GM08714 (cell line): ENCODE measurements at regions not wholly inside any gene's neighbourhood (a gene's known extent, or its start where the extent isn't known, plus 50 kb on each side); places are given as distances from the start of the nearest gene placed in this dataset.

Experiments used
- H3K4me3 ChIP-seq: fragments of 200-500 bp; sonication (Bioruptor generic); 2 replicates; pipeline ENCODE4 v1.5.1; 2014; ENCODE audit warnings: mild to moderate bottlenecking, low read length, inconsistent platforms
- ZNF274 ChIP-seq: IDR thresholded peaks from 2 replicates; pipeline ENCODE4 v1.6.1; 2012; ENCODE audit warnings: mild to moderate bottlenecking, low read depth, low read length

DNA sequence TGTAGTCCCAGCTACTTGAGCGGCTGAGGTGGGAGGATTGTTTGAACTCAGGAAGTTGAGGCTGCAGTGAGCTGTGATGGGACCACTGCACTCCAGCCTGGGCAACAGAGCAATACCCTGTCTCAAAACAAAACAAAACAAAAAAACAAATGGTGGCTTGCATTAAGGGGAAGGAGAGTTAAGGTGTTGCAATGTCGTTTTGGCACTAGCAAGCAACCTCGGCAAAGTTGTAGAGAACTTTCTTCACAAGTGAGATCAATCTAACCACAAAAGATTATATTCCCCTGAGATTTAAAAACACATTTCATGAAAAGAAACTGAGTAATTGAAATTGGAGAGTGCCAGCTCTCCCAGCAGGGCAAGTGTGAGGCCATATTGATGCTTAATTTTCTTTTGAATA is 153.7 kb downstream of the KLF5 start:
- no peak overlapping the region for H3K4me3 ChIP-seq
- no peak for TF ChIP-seq ZNF274

GRCh38 chr13:73210218-73210883 is 151.5 kb downstream of the KLF5 start:
- TF ChIP-seq ZNF274, result no peak
- no peak overlapping the region for H3K4me3 ChIP-seq

DNA sequence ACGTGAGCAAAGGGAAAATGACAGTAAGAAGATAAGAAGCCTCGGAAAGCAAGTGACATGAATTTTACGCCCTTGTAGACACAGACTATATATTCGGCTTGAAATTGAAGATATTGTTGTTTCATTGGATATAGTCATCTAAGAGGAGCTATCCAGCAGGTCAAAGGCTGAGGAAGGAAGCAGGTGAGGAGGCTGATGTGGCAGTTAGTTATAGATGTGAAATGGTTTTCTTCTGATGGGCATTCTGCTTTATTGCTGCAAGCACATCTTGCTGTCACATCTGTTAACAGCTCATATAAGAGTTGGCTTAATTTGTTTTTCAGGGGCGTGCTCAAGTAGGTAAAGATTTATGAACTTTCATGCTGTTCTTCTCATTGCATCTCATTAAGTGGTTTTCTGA is 146.1 kb downstream of the KLF5 start:
- no peak overlapping the region for H3K4me3 ChIP-seq
- TF ChIP-seq ZNF274, result no peak

DNA sequence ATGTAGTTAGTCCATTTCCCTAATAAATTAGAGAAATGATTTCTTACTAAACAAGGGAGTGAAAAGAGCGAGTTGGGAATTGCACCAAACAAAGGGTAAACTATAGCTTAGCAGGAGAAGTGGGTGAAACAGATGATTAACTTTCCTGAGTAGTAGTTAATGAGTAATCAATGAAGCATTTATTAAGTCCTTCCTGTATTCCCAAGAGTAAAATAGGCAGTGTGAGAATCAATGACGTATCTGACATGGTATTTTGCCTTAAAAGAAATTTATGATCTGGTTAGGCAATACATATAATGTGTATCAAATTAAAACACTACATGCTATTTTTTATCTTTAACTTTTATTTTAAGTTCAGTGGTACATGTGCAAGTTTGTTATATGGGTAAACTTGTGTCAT is 142.8 kb downstream of the KLF5 start:
- no peak for TF ChIP-seq ZNF274
- no peak overlapping the region for H3K4me3 ChIP-seq

DNA sequence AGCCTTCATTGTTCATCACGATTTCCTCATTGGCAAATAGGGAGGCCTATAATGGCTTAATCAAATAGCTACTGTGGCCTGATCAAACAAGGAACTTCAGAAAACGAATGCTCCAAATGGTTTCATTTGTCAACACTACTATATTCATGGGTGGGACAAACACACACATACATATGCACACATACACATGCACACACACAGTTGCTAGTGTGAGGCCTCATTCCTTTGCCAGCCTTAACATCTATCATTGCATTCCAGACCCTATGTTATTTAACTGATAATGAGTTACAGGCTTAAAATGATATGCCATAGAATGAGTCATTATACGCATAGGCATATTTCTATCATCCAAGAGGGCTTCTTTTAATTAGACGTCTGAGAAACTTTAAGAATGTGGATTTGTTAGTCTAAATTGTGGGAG is 140.2 kb downstream of the KLF5 start:
- no peak for TF ChIP-seq ZNF274
- H3K4me3 ChIP-seq, result no peak overlapping the region

GRCh38 chr13:73195091-73195490 is 136.3 kb downstream of the KLF5 start:
- TF ChIP-seq ZNF274, result no peak
- no peak overlapping the region for H3K4me3 ChIP-seq

DNA sequence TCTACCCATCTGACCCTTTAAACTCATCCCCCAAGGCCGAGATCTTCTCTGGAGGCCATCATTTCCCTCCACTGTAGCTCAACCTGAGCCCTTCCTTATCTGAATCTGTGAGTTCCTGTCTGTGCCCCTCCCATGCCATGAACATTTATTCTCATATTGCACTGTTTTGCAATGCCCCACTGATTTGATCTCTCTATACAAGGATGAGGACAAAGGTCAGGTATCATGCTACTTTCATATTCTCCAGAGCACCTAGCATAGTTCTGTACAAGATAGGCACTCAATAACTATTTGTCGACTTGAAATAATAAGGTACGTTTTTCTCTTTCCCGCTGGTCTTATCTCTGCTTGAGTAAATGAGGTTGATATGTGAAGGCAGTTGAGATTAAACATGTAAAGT is 135.5 kb downstream of the KLF5 start:
- no peak for TF ChIP-seq ZNF274
- H3K4me3 ChIP-seq, result no peak overlapping the region

DNA sequence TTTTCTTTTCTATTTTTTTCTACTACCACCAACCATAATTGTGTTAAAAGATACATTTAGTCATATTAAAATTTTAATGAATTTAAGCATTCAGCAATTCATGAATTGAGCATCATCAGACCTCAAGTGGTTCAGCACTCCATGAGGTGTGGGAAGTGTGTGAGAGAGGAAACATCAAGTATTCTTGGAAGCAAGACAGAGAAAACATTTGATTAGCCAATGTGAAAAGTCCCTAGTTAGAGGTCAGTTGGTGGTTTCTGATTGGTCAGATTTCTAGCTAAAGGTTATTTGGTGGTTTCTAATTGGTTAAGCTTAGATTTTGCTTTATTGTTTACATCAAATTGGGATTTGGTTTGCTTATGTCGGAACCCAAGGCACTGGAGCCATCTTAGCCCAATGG is 134.7 kb downstream of the KLF5 start:
- no peak overlapping the region for H3K4me3 ChIP-seq
- TF ChIP-seq ZNF274, result no peak

DNA sequence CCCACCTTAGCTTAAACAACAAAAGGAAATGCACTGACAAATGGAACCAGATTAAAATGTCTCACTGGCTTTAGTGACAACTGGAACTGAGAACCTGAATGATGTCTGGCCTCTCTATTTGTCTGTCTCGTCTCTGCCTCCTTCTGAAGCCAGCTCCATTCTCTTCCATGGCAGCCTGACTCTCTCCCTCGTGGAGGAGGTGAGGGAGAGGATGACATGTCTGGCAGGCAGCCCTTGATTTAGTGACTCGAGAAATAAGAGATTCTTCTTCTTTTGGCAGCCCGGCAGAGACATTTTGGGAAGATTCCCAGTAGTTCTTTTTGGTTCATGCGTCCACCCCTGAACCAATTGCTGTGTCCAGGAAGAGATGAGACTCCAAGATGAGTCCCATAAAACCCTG is 131.7 kb downstream of the KLF5 start:
- H3K4me3 ChIP-seq, result no peak overlapping the region
- TF ChIP-seq ZNF274, result no peak

DNA sequence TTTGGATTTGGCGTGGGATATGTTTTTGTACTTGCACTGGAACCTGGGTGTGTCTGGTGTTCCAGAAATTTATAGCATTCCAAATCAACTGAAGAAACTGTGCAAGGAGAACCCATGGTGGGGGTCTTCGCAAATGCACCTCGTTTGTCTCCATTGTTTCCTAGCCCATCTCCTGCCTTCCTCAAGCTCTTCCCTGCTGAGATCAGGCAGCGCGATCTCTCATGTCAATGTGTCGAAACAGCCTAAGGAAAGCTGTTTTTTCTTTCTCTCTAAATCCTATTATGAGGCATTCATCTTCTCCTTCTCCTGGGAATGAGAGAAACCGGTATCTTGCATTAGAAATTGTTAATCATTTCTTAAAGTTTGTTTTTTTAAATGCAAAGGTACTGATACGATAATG is 131.0 kb downstream of the KLF5 start:
- no peak overlapping the region for H3K4me3 ChIP-seq
- TF ChIP-seq ZNF274, result no peak

DNA sequence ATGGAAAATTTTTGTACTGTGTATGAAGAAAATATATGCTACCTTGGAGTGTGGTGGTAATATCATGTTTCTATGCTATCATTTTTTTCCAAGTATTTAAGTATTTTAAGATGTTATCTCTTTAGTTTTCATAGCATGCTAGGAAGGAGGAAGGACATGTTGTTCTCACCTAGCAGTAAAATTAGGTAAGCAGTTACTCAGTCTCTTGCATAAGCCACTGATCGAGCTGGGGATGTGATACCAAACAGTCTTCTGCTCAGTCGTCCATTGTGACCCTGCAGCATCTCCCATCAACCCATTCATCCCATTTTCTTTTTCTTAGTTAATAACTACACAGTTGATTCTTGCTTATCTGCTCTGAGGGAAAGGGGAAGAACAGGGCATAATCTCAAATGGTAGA is 130.6 kb downstream of the KLF5 start:
- TF ChIP-seq ZNF274, result no peak
- no peak overlapping the region for H3K4me3 ChIP-seq

DNA sequence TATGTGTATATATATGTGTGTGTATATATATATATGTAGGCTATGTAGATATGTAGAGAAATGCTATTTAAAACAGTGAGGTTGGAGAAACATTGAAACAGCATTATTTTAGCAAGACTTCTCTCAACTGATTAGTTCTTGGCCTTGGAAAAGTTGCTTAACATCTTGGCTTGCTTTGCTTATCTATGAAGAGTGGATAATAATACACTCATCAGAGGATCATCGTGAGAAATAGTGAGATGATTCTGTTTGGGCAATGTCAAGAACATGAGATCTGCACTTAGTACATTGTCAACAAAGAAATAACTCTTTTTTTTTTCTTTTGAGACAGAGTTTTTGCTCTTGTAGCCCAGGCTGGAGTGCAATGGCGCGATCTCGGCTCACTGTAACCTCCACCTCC is 128.3 kb downstream of the KLF5 start:
- no peak for TF ChIP-seq ZNF274
- no peak overlapping the region for H3K4me3 ChIP-seq

DNA sequence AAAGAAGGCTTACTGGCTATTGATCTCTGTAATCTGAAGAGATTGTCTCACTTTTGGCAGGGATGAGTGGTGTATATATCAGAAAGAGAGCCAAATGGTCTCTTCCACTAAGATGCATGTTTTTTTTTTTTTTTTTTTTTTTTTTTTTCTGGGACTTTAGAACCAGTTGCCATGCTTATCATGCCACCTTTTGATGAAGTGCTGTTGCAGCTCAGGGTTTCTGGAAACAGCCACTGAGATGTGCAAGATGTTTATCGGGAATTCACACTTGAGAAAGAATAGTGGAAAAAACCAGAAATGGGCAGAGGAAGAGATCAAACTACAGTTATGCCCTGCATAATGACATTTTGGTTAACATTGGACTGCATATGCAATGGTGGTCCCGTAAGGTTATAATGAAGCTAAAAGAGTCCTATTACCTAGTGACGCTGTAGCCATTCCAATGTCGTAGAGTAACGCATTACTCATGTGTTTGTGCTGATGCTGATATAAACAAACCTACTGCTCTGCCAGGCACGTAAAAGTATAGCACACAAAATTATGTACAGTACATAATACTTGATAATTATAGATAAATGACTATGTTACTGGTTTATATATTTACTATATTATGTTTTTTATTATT is 121.0 kb downstream of the KLF5 start:
- TF ChIP-seq ZNF274, result no peak
- no peak overlapping the region for H3K4me3 ChIP-seq

DNA sequence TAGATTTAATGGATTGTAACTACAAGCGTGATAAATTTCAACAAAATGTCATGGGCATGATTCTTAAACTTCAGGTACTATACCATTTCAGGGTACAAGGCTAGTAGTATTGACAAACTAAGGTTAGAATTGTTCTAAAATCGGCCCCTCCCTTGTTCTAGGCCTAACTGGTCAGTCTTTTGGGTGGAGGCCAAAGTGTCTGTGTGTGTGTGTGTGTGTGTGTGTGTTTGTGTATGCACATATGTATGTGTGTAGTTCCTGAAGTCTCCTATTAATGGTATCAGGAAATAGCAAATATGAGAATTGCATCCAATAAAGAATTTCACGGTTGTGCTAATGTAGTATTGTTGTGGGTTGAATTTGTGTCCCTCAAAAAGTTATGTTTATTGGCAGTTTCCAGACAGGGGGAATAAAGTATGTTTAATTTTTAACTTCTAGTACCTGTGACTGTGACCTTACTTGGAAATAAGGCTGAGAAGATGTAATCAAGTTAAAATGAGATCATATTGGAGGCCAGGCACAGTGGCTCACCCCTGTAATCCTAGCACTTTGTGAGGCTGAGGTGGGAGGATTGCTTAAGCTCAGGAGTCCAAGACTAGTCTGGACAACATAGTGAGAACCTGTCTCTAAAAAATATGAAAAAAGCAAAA is 119.2 kb downstream of the KLF5 start:
- TF ChIP-seq ZNF274, result no peak
- H3K4me3 ChIP-seq, result no peak overlapping the region

DNA sequence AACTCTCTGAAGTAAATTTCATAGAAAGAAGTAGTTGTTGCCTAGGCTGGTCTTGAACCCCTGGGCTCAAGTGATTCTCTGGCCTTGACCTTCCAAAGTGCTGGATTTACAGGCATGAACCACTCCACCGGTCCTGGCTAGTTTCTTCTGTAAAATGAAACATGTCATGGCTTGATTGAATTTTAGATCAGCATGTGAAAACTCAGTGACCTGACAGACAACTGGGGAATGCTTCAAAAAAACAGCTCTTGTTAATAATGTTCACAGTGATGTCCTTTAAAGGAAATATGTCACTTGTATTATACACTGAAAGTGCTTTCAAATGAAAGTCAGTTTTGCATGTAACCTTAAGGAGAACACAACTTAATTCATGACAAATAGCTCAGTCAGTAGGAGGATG is 118.2 kb downstream of the KLF5 start:
- TF ChIP-seq ZNF274, result no peak

More for the DNA sequence above, 118.2 kb downstream of the KLF5 start:
- H3K4me3 ChIP-seq, result no peak overlapping the region
